Skeletal muscle tissue (tissue), 3 donors: ENCODE measurements at regions not wholly inside any gene's neighbourhood (a gene's known extent, or its start where the extent isn't known, plus 50 kb on each side); places are given as distances from the start of the nearest gene placed in this dataset.

Experiments
- H3K27ac ChIP-seq: one replicate; pipeline ENCODE4 v1.7.0; 2013; ENCODE audit warnings: mild to moderate bottlenecking, low read depth, low read length, inconsistent platforms
- H3K27me3 ChIP-seq, 3 donors: one replicate each; pipeline ENCODE4 v1.7.0; 2013; ENCODE audit warnings: low read length in 3 of 3; ENCODE audit not compliant: control insufficient read depth in 3 of 3, insufficient read depth in 3 of 3
- H3K36me3 ChIP-seq, 3 donors: one replicate each; pipeline ENCODE4 v1.7.0; 2013; ENCODE audit warnings: low read length in 3 of 3; ENCODE audit not compliant: control insufficient read depth in 3 of 3, insufficient read depth in 3 of 3
- H3K4me1 ChIP-seq, 3 donors: one replicate each; pipeline ENCODE4 v1.7.0; 2013; ENCODE audit warnings: low read length in 3 of 3, mild to moderate bottlenecking in 3 of 3; ENCODE audit not compliant: control insufficient read depth in 3 of 3, insufficient read depth in 3 of 3
- H3K4me3 ChIP-seq, 3 donors: one replicate each; pipeline ENCODE4 v1.7.0; 2013; ENCODE audit warnings: low read length in 3 of 3
- H3K9ac ChIP-seq, 3 donors: one replicate each; pipeline ENCODE4 v1.7.0; 2013; ENCODE audit warnings: low read length in 3 of 3, mild to moderate bottlenecking in 3 of 3, moderate library complexity in 2 of 3, low read depth in 1 of 3
- H3K9me3 ChIP-seq, 3 donors: one replicate each; pipeline ENCODE4 v1.7.0; 2013; ENCODE audit warnings: low read length in 3 of 3; ENCODE audit not compliant: control insufficient read depth in 3 of 3
- donor health status: Osteomylitis.

DNA sequence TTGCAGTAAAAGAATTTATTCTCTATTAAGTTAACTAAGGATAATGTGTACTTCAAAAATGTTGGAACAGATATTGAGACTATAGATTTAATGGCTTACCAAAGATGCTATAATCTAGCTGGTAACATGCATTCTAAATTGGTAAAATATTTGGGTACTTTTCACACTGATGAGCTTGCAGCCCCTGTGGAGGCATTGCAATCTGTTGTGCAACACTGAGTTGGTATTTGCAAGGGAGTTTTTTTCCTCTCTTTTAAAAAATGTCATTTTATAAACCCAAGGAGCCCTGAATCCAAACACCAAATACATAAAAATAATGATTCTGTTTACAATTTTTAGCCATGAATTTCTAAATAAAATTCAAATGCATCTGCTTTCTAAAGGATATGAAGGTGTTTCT, 944.8 kb downstream of the DTWD2 start:
- Histone ChIP-seq H3K36me3 (no peaks in the 10 kb centered on the region), H3K4me1 (no peaks in the 10 kb centered on the region), H3K9ac (no peak overlapping the region), H3K4me3 (no peak overlapping the region), H3K27me3 (no peaks in the 10 kb centered on the region), H3K9me3 (no peaks in the 10 kb centered on the region), H3K27ac (no peak overlapping the region)

DNA sequence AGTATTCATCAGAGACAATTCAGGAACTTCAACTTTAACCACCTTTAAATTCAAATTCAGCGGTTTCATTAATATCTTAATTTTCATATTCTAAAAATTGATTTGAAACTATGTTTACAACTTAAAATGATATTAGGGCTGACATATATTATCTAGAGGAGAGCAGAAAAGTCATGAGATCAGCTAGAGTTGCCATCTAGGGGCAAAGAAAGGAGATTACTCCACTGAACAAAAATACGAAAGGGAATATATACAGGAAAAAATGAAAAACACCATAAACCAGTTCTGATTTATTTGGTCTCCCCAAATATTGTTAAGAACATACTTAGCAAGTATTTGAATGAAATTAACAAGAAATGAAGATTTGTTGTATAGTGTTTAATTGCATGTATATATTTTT, 946.3 kb downstream of the DTWD2 start:
- Histone ChIP-seq H3K36me3 (no peaks in the 10 kb centered on the region), H3K9ac (no peak overlapping the region), H3K4me3 (no peak overlapping the region)

DNA sequence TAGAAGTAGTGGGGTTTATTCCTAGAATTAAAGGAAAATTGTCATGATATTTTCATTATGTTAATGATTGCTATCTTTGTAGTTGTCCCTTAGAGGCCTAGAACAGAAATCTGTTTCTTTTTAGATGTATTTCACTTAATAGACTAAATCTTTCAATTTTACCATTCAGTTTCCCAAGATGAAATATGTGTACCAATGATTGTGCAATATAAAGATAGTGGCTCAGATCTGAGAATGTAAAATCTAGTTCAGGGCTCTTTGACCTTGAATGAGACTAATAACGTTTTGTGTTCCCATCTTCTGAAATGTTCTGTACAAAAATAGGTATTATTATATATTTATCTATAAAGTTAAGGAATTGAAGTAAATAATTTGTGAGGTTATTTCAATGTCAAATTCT, 947.9 kb downstream of the DTWD2 start:
- H3K27me3 ChIP-seq = no peaks in the 10 kb centered on the region
- H3K9me3 ChIP-seq = no peaks in the 10 kb centered on the region
- H3K4me3 ChIP-seq = no peak overlapping the region
- H3K27ac ChIP-seq = no peak overlapping the region
- H3K4me1 ChIP-seq = no peaks in the 10 kb centered on the region
- no peak overlapping the region for H3K9ac ChIP-seq
- no peaks in the 10 kb centered on the region for H3K36me3 ChIP-seq

More for the DNA sequence above, 946.3 kb downstream of the DTWD2 start:
- Histone ChIP-seq H3K4me1 (no peaks in the 10 kb centered on the region), H3K9me3 (no peaks in the 10 kb centered on the region), H3K27ac (no peak overlapping the region), H3K27me3 (no peaks in the 10 kb centered on the region)

DNA sequence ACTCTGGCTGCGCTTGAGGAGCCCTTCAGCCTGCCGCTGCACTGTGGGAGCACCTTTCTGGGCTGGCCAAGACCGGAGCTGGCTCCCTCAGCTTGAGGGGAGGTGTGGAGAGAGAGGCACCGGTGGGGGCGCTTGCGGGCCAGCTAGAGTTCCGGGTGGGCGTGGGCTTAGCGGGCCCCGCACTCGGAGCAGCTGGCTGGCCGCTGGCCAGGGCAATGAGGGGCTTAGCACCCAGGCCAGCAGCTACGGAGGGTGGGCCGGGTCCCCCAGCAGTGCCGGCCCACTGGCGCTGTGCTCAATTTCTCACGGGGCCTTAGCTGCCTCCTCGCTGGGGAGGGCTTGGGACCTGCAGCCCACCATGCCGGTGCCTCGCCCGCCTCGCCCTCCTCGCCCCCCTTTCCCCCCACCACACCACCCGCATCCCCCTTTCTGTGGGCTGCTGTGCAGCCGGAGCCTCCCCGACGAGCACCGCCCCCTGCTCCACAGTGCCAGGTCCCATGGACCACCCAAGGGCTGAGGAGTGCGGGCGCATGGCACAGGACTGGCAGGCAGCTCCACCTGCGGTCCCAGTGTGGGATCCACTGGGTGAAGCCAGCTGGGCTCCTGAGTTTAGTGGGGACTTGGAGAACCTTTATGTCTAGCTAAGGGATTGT, 954.5 kb downstream of the DTWD2 start:
- no peaks in the 10 kb centered on the region for H3K36me3 ChIP-seq
- H3K27ac ChIP-seq = no peak overlapping the region
- H3K27me3 ChIP-seq = no peaks in the 10 kb centered on the region
- H3K4me3 ChIP-seq = no peak overlapping the region
- no peaks in the 10 kb centered on the region for H3K4me1 ChIP-seq
- H3K9ac ChIP-seq = no peak overlapping the region
- H3K9me3 ChIP-seq = no peaks in the 10 kb centered on the region

DNA sequence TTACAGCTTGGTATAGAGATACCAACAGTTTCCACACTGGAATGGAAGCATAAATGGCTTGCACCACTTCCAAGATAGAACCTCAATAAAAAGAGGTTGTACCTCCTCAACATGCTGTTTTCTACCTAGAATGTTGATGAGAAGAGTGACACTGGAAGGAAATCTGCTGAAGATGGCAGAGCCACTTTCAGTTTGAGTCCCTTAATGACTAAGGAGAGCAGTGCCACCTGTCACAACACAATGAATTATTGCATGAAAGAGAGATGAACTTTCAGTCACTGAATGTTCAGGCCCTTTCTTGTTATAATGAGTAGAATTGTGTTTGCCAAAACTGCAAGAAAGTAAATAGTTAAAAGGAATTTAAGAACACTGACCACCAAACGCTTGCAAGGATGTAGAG, 958.5 kb downstream of the DTWD2 start:
- Histone ChIP-seq H3K4me1 (no peaks in the 10 kb centered on the region), H3K27ac (no peak overlapping the region), H3K9ac (no peak overlapping the region), H3K36me3 (no peaks in the 10 kb centered on the region), H3K4me3 (no peak overlapping the region), H3K9me3 (no peaks in the 10 kb centered on the region), H3K27me3 (no peaks in the 10 kb centered on the region)

- Histone ChIP-seq H3K36me3 (no peaks in the 10 kb centered on the region), H3K4me3 (no peak overlapping the region), H3K9me3 (no peaks in the 10 kb centered on the region), H3K27ac (no peak overlapping the region), H3K27me3 (no peaks in the 10 kb centered on the region), H3K9ac (no peak overlapping the region), H3K4me1 (no peaks in the 10 kb centered on the region)
These were observed 966.3 kb downstream of the DTWD2 start for GRCh38 chr5:118022062-118022461.

DNA sequence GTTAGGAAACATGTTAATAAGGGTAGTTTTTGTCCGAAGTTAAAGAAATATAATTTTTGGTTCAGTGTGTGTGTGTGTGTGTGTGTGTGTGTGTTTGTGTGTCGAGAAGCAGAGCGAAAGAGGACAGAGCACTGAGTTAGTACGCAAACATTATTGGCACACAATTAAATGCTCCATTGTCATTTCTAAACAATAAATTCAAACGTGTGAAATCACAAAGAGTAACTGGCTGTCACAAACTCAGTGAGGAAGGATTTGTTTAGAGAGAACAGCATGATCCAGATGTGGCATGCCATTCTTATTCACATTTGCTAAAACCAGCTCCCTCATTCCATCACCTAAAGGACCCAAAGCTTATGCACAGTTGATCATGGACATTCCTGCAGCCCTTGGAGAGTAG, 970.8 kb downstream of the DTWD2 start:
- Histone ChIP-seq H3K4me3 (no peak overlapping the region), H3K4me1 (no peaks in the 10 kb centered on the region), H3K27ac (no peak overlapping the region), H3K27me3 (no peaks in the 10 kb centered on the region), H3K36me3 (no peaks in the 10 kb centered on the region), H3K9me3 (no peaks in the 10 kb centered on the region), H3K9ac (no peak overlapping the region)

GRCh38 chr5:118016396-118016795, 972.0 kb downstream of the DTWD2 start:
- no peaks in the 10 kb centered on the region for H3K9me3 ChIP-seq
- no peaks in the 10 kb centered on the region for H3K27me3 ChIP-seq

GRCh38 chr5:118015511-118015910, 972.8 kb downstream of the DTWD2 start:
- H3K27ac ChIP-seq = no peak overlapping the region

More at GRCh38 chr5:118016396-118016795, 972.0 kb downstream of the DTWD2 start:
- Histone ChIP-seq H3K27ac (no peak overlapping the region), H3K4me3 (no peak overlapping the region), H3K4me1 (no peaks in the 10 kb centered on the region), H3K36me3 (no peaks in the 10 kb centered on the region), H3K9ac (no peak overlapping the region)

DNA sequence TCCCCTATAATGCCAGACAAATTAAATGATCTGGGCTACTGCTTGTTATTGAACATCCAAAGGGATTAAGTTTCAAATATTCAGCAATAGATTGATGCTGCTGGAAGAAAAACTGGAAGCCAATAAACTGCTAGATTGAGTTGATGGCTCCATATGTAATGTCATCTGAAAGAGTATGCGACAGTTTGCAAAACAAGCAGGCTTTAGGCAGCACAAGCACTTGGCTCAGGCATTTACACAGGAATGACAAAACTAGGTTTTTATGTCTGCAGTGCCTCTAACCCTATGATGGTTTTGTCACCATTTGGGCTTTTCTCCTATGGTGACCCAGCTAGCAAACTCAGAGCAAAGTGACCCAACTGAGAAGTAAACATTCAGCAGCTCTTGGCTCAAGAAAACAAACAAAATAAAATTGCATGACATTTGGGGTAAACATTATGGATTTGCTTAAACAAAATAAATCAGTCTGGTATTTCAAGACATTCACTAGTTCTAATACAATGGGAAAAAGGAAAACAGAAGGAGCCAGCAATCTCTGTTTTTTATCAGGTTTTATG, 978.5 kb downstream of the DTWD2 start:
- Histone ChIP-seq H3K9ac (no peak overlapping the region), H3K4me3 (no peak overlapping the region), H3K27ac (no peak overlapping the region), H3K9me3 (no peaks in the 10 kb centered on the region), H3K36me3 (no peaks in the 10 kb centered on the region), H3K27me3 (no peaks in the 10 kb centered on the region), H3K4me1 (no peaks in the 10 kb centered on the region)

More at GRCh38 chr5:118015511-118015910, 972.8 kb downstream of the DTWD2 start:
- H3K4me3 ChIP-seq = no peak overlapping the region
- no peaks in the 10 kb centered on the region for H3K4me1 ChIP-seq
- H3K9ac ChIP-seq = no peak overlapping the region
- H3K9me3 ChIP-seq = no peaks in the 10 kb centered on the region
- no peaks in the 10 kb centered on the region for H3K36me3 ChIP-seq
- H3K27me3 ChIP-seq = no peaks in the 10 kb centered on the region
